Fibroblast of lung (primary cell): ENCODE measurements at regions not wholly inside any gene's neighbourhood (a gene's known extent, or its start where the extent isn't known, plus 50 kb on each side); places are given as distances from the start of the nearest gene placed in this dataset.

Experiments used
- DNase-seq, 2 donors: peaks; one replicate each; pipeline versions ENCODE4 v3.0.0 to v3.0.0-alpha.2; 2010; ENCODE audit warnings: low read depth in 2 of 2
- H2AFZ ChIP-seq: 2 replicates; pipeline ENCODE4 v1.5.1; 2012; ENCODE audit warnings: low read length, control low read depth, inconsistent platforms
- H3K27ac ChIP-seq: 2 replicates; pipeline ENCODE4 v1.5.1; 2011; ENCODE audit warnings: low read length, control low read depth; ENCODE audit not compliant: insufficient read depth
- H3K27me3 ChIP-seq: 2 replicates; pipeline ENCODE4 v1.5.1; 2011; ENCODE audit warnings: mild to moderate bottlenecking, low read length; ENCODE audit not compliant: control insufficient read depth, insufficient read depth
- H3K36me3 ChIP-seq: 2 replicates; pipeline ENCODE4 v1.5.1; 2011; ENCODE audit warnings: low read length; ENCODE audit not compliant: control insufficient read depth, insufficient read depth
- H3K4me1 ChIP-seq: 2 replicates; pipeline ENCODE4 v1.5.1; 2011; ENCODE audit warnings: low read length; ENCODE audit not compliant: control insufficient read depth, insufficient read depth; ENCODE audit errors: extremely low read depth
- H3K4me2 ChIP-seq: 2 replicates; pipeline ENCODE4 v1.5.1; 2011; ENCODE audit warnings: low read length, control low read depth; ENCODE audit not compliant: insufficient read depth; ENCODE audit errors: extremely low read depth
- H3K4me3 ChIP-seq, 4 experiments: fragments of 200-600 bp in 1 of 4; sonication (generic) in 1 of 4; replicated peaks in 1 of 4; 2 replicates each; pipeline ENCODE4 v1.5.1; 2011 to 2016; ENCODE audit warnings: low read length in 4 of 4, low read depth in 3 of 4, mild to moderate bottlenecking in 3 of 4, control low read depth in 2 of 4, inconsistent platforms in 1 of 4, mixed read lengths in 1 of 4; ENCODE audit not compliant: insufficient read depth in 1 of 4; ENCODE audit errors: control extremely low read depth in 1 of 4
- H3K79me2 ChIP-seq: 2 replicates; pipeline ENCODE4 v1.5.1; 2012; ENCODE audit warnings: mild to moderate bottlenecking, low read length, inconsistent platforms; ENCODE audit not compliant: control insufficient read depth, insufficient read depth
- H3K9ac ChIP-seq: 2 replicates; pipeline ENCODE4 v1.5.1; 2011; ENCODE audit warnings: mild to moderate bottlenecking, low read length, control low read depth; ENCODE audit not compliant: insufficient read depth
- H3K9me3 ChIP-seq: 2 replicates; pipeline ENCODE4 v1.5.1; 2012; ENCODE audit warnings: low read depth, low read length; ENCODE audit not compliant: control insufficient read depth, insufficient read depth
- H4K20me1 ChIP-seq: 2 replicates; pipeline ENCODE4 v1.5.1; 2011; ENCODE audit warnings: low read length; ENCODE audit not compliant: control insufficient read depth, insufficient read depth; ENCODE audit errors: extremely low read depth
- EZH2 ChIP-seq: IDR thresholded peaks from 2 replicates; pipeline ENCODE4 v1.5.1; 2012; ENCODE audit warnings: low read length, control low read depth, mild to moderate bottlenecking; ENCODE audit errors: missing control alignments
- TF ChIP-seq, protein P1 (sequence below), 2 donors: IDR thresholded peaks in 1 of 2; conservative IDR thresholded peaks in 1 of 2; 1 replicate in 1 of 2; 2 replicates in 1 of 2; pipeline ENCODE4 v1.5.1; 2011 to 2012; ENCODE audit warnings: low read length in 2 of 2, control low read depth in 1 of 2, inconsistent platforms in 1 of 2, low read depth in 1 of 2, mild to moderate bottlenecking in 1 of 2

DNA sequence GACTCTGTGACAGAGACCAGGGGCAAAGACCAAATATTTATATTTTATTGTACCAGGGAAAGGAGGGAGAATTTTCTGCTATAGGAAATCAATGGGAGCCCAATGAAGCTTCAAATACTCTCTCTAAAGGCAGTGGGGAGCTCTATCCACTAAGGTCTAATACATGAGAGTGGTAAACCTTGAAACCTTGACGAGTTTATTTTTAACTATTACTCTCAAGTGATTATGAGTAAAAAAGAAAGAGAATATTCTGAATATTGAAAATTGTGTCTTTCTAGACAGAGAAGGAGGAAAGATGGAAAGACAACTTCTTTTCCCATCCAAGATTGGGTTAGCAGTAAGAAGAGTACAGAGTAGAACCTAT lies 1722.1 kb upstream of the SEL1L start:
- Histone ChIP-seq H4K20me1 (no peaks in the 10 kb centered on the region), H3K36me3 (no peaks in the 10 kb centered on the region), H3K27me3 (no peaks in the 10 kb centered on the region), H3K4me3 (no peak overlapping the region), H3K9ac (no peak overlapping the region), H3K4me1 (no peaks in the 10 kb centered on the region), H3K27ac (no peak overlapping the region), H3K9me3 (no peaks in the 10 kb centered on the region), H3K79me2 (no peaks in the 10 kb centered on the region), H2AFZ (no peak overlapping the region), H3K4me2 (no peak overlapping the region)
- no peak for DNase-seq
- TF ChIP-seq EZH2: no peak
- TF ChIP-seq, protein P1, sequence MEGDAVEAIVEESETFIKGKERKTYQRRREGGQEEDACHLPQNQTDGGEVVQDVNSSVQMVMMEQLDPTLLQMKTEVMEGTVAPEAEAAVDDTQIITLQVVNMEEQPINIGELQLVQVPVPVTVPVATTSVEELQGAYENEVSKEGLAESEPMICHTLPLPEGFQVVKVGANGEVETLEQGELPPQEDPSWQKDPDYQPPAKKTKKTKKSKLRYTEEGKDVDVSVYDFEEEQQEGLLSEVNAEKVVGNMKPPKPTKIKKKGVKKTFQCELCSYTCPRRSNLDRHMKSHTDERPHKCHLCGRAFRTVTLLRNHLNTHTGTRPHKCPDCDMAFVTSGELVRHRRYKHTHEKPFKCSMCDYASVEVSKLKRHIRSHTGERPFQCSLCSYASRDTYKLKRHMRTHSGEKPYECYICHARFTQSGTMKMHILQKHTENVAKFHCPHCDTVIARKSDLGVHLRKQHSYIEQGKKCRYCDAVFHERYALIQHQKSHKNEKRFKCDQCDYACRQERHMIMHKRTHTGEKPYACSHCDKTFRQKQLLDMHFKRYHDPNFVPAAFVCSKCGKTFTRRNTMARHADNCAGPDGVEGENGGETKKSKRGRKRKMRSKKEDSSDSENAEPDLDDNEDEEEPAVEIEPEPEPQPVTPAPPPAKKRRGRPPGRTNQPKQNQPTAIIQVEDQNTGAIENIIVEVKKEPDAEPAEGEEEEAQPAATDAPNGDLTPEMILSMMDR (conservative IDR thresholded peaks at IDR 0.05 in 1 of 2, IDR thresholded peaks at IDR 0.05 in 1 of 2; ENCODE audit: low read depth in 1 of 2, low read length in 2 of 2): no peak

DNA sequence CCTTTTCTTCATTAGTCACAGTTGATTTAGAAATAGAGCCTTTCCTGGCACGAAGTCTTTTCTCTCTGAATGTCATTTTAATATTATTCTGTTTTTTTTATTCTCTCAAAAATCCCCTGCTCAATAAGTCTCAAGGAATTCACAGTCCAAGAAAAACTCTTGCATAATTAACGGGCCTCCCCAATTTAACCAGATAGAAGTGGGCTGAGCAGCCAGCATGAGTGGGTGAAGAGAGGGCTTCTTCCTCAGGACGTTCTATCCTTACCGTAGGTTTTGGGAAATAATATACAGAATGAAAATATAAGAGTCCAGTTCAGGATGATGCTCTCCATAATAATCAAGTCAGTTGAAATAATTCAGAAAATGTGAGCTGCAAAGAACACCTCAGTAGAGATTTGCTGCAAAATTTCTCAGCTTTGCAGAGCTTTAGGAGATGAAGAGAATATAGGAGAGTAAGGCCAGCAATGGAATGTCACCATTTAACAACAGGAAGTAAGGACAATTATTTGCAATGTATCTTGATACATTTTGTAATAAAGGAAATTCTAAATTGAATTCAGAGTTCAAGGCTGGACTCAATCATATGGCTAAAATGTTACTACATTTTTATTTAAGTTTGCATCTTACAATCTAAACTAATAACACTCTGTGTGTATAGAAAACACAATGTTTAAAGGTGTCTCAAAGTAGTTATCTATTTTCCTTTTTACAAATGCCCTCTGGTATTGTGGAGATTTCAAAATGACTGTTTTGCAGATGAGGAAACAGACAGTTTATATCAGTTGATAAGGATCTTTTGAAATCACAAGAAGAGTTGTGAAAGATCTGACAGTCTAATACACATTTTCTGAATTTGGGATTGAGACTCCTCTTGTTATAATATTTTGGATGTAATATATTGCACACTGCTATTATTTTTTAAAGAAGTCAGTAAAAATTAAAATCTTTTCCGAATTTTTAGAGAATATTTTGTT lies 1724.1 kb upstream of the SEL1L start:
- Histone ChIP-seq H3K27ac (no peak overlapping the region), H3K4me3 (no peak overlapping the region), H3K4me2 (no peak overlapping the region), H3K9ac (no peak overlapping the region), H2AFZ (no peak overlapping the region), H4K20me1 (no peaks in the 10 kb centered on the region), H3K79me2 (no peaks in the 10 kb centered on the region), H3K27me3 (no peaks in the 10 kb centered on the region), H3K4me1 (no peaks in the 10 kb centered on the region), H3K36me3 (no peaks in the 10 kb centered on the region), H3K9me3 (no peaks in the 10 kb centered on the region)
- no peak for DNase-seq
- TF ChIP-seq, protein P1 (conservative IDR thresholded peaks at IDR 0.05 in 1 of 2, IDR thresholded peaks at IDR 0.05 in 1 of 2; ENCODE audit: low read depth in 1 of 2, low read length in 2 of 2): no peak
- TF ChIP-seq EZH2: no peak

DNA sequence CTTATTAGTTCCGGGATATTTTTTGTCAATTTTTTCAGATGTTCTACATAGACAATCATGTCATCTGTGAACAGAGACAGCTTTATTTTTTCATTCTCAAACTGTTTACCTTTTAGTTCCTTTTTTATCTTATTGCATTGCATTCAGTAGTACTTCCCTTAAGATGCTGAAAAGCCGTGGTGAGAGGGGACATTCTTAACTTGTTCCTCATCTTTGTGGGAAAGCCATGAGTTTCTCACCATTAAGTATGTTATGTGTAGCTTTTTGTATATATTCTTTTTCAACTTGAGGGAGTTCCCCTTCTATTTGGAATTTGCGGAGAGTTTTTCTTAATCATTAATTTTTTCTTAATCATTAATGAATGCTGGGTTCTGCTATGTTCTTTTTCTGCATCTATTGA lies 1727.1 kb upstream of the SEL1L start:
- H3K9ac ChIP-seq: no peak overlapping the region
- DNase-seq: no peak
- H3K4me1 ChIP-seq: no peaks in the 10 kb centered on the region
- no peak overlapping the region for H2AFZ ChIP-seq
- H3K4me3 ChIP-seq: no peak overlapping the region
- no peaks in the 10 kb centered on the region for H3K79me2 ChIP-seq
- no peaks in the 10 kb centered on the region for H3K36me3 ChIP-seq
- no peaks in the 10 kb centered on the region for H3K9me3 ChIP-seq
- no peak overlapping the region for H3K27ac ChIP-seq
- H3K4me2 ChIP-seq: no peak overlapping the region
- H4K20me1 ChIP-seq: no peaks in the 10 kb centered on the region
- TF ChIP-seq, protein P1 (conservative IDR thresholded peaks at IDR 0.05 in 1 of 2, IDR thresholded peaks at IDR 0.05 in 1 of 2; ENCODE audit: low read depth in 1 of 2, low read length in 2 of 2): no peak
- no peak for TF ChIP-seq EZH2
- H3K27me3 ChIP-seq: no peaks in the 10 kb centered on the region
